Hepatocyte (in vitro differentiated cells): ENCODE measurements at regions not wholly inside any gene's neighbourhood (a gene's known extent, or its start where the extent isn't known, plus 50 kb on each side); places are given as distances from the start of the nearest gene placed in this dataset.
"Not testable (repeated sequence)": the region's sequence is repeated elsewhere in the genome, so short reads cannot be mapped to it uniquely, and the experiment has no call there.

Source experiments
- DNase-seq: peaks from one replicate; pipeline ENCODE4 v3.0.0-alpha.2; 2016; ENCODE audit warnings: low spot score
- H2AFZ ChIP-seq: fragments of 200-600 bp; sonication (generic); 2 replicates; pipeline ENCODE4 v1.6.0; 2016; ENCODE audit warnings: antibody characterized with exemption, mild to moderate bottlenecking
- H3K27ac ChIP-seq: fragments of 200-600 bp; sonication (generic); 2 replicates; pipeline ENCODE4 v1.5.1; 2016; ENCODE audit warnings: mild to moderate bottlenecking
- H3K27me3 ChIP-seq: fragments of 200-600 bp; sonication (generic); 2 replicates; pipeline ENCODE4 v1.6.1; 2016
- H3K36me3 ChIP-seq: fragments of 200-600 bp; sonication (generic); replicated peaks from 2 replicates; pipeline ENCODE4 v1.5.1; 2016; ENCODE audit warnings: low read depth; ENCODE audit not compliant: insufficient read depth
- H3K4me1 ChIP-seq: fragments of 200-600 bp; sonication (generic); 2 replicates; pipeline ENCODE4 v1.5.1; 2016; ENCODE audit warnings: mild to moderate bottlenecking, moderate library complexity; ENCODE audit not compliant: insufficient read depth
- H3K4me2 ChIP-seq: fragments of 200-600 bp; sonication (generic); 2 replicates; pipeline ENCODE4 v1.6.0; 2016
- H3K4me3 ChIP-seq: fragments of 200-600 bp; sonication (generic); 2 replicates; pipeline ENCODE4 v1.5.1; 2016; ENCODE audit warnings: mild to moderate bottlenecking
- H3K79me2 ChIP-seq: fragments of 200-600 bp; sonication (generic); 2 replicates; pipeline ENCODE4 v1.6.0; 2017; ENCODE audit warnings: mild to moderate bottlenecking
- H3K9me2 ChIP-seq: fragments of 200-600 bp; sonication (generic); replicated peaks from 2 replicates; pipeline ENCODE4 v1.6.0; 2017; ENCODE audit warnings: mild to moderate bottlenecking; ENCODE audit not compliant: insufficient read depth
- H3K9me3 ChIP-seq: fragments of 200-600 bp; sonication (generic); 2 replicates; pipeline ENCODE4 v1.5.1; 2016; ENCODE audit warnings: low read depth, mild to moderate bottlenecking
- H4K20me1 ChIP-seq: fragments of 200-600 bp; sonication (generic); 2 replicates; pipeline ENCODE4 v1.6.0; 2016; ENCODE audit warnings: mild to moderate bottlenecking; ENCODE audit not compliant: insufficient read depth, poor library complexity, severe bottlenecking
- CTCF ChIP-seq: fragments of 200-600 bp; sonication (generic); IDR thresholded peaks from 2 replicates; pipeline ENCODE4 v1.5.1; 2016; ENCODE audit warnings: antibody characterized with exemption, mild to moderate bottlenecking; ENCODE audit not compliant: poor library complexity
- EZH2 ChIP-seq: fragments of 200-600 bp; sonication (generic); IDR thresholded peaks from 2 replicates; pipeline ENCODE4 v1.6.1; 2016; ENCODE audit warnings: antibody characterized with exemption, mild to moderate bottlenecking, borderline replicate concordance
- EZH2phosphoT487 ChIP-seq: fragments of 200-600 bp; sonication (generic); IDR thresholded peaks from one replicate; pipeline ENCODE4 v1.6.1; 2018; ENCODE audit warnings: antibody characterized with exemption, mild to moderate bottlenecking, low read depth, moderate library complexity; ENCODE audit not compliant: unreplicated experiment, severe bottlenecking
- WGBS: methylation state at CpG from one replicate; pipeline ENCODE4 v1.1.6; 2016; ENCODE audit warnings: low lambda C conversion rate; ENCODE audit errors: missing lambda C conversion rate; 5-methylcytosine and 5-hydroxymethylcytosine counted together

GRCh38 chr1:29924017-29924431 lies 687.7 kb downstream of the PTPRU start:
- Histone ChIP-seq H3K4me1 (no peaks in the 10 kb centered on the region), H3K4me3 (no peak overlapping the region), H3K4me2 (no peak overlapping the region), H4K20me1 (no peaks in the 10 kb centered on the region), H3K9me2 (no peaks in the 10 kb centered on the region), H3K36me3 (no peaks in the 10 kb centered on the region), H3K27me3 (no peaks in the 10 kb centered on the region), H3K79me2 (no peaks in the 10 kb centered on the region), H2AFZ (no peak overlapping the region), H3K27ac (no peak overlapping the region), H3K9me3 (no peaks in the 10 kb centered on the region)
- whole genome bisulfite sequencing, result 46% methylated on average over 2 of the region's 2 CpGs
- TF ChIP-seq EZH2, result no peak
- TF ChIP-seq CTCF, result no peak
- no peak for TF ChIP-seq EZH2phosphoT487
- DNase-seq, result no peak

DNA sequence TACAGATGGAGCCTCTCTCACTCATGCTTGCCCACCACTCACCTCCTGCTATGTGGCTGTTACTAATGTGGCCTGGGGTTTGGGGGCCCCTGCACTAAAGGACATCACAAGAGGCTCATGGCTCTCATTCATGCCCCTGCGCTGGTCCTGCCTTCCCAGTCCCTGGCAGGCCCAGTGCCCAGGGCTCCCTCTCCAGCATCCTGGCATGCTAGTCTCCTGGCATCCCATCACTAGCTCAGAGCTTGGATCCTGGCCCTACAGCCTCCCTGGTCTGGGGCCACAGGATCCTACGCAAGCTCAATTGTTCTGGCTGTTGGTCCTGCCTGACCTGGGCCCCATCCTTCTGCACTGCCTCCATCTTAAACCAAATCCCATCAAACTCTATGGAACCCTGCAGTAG lies 685.4 kb downstream of the PTPRU start:
- 94% methylated on average over 2 of the region's 2 CpGs for WGBS
- TF ChIP-seq EZH2phosphoT487, result no peak
- no peak for TF ChIP-seq CTCF
- no peak for TF ChIP-seq EZH2
- H3K4me1 ChIP-seq, result no peaks in the 10 kb centered on the region
- H3K27me3 ChIP-seq, result no peaks in the 10 kb centered on the region
- no peaks in the 10 kb centered on the region for H3K79me2 ChIP-seq
- no peak for DNase-seq
- no peaks in the 10 kb centered on the region for H3K36me3 ChIP-seq
- no peaks in the 10 kb centered on the region for H3K9me2 ChIP-seq
- no peak overlapping the region for H3K4me3 ChIP-seq
- H2AFZ ChIP-seq, result no peak overlapping the region
- no peaks in the 10 kb centered on the region for H4K20me1 ChIP-seq
- no peak overlapping the region for H3K4me2 ChIP-seq
- H3K9me3 ChIP-seq, result no peaks in the 10 kb centered on the region
- no peak overlapping the region for H3K27ac ChIP-seq

DNA sequence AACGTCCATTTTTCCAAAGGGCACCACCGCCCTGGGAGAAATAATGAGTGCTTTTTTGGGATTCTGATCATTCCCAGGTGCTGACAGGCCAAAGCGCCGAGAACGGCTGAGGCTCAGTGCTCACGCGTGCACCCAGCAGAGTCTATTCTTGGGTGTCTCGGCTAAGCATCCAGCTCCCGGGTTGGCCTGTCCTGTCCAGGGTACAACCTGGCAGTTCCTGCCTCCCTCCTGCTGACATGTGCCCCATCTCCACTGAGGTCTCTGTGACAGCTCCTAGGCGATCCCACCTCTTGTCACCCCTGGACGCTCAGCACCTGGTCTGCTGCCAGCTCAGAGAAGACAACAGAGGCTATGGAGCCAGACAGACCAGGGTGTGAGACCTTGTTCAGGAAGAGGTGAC lies 684.5 kb downstream of the PTPRU start:
- H3K79me2 ChIP-seq, result no peaks in the 10 kb centered on the region
- H3K9me3 ChIP-seq, result no peaks in the 10 kb centered on the region
- H3K27me3 ChIP-seq, result no peaks in the 10 kb centered on the region
- no peak overlapping the region for H2AFZ ChIP-seq
- no peaks in the 10 kb centered on the region for H4K20me1 ChIP-seq
- no peak overlapping the region for H3K27ac ChIP-seq
- no peak overlapping the region for H3K4me2 ChIP-seq
- H3K4me3 ChIP-seq, result no peak overlapping the region
- TF ChIP-seq EZH2phosphoT487 (no peak), EZH2 (no peak), CTCF (no peak)
- H3K9me2 ChIP-seq, result no peaks in the 10 kb centered on the region
- 85% methylated on average over 11 of the region's 11 CpGs for WGBS
- no peak for DNase-seq
- H3K4me1 ChIP-seq, result no peaks in the 10 kb centered on the region
- no peaks in the 10 kb centered on the region for H3K36me3 ChIP-seq

- WGBS, result 77% methylated on average over 9 of the region's 9 CpGs
- no peaks in the 10 kb centered on the region for H3K9me3 ChIP-seq
- H4K20me1 ChIP-seq, result no peaks in the 10 kb centered on the region
- DNase-seq, result no peak
- no peaks in the 10 kb centered on the region for H3K79me2 ChIP-seq
- no peaks in the 10 kb centered on the region for H3K4me1 ChIP-seq
- no peaks in the 10 kb centered on the region for H3K27me3 ChIP-seq
- H3K4me2 ChIP-seq, result no peak overlapping the region
- no peak for TF ChIP-seq EZH2
- TF ChIP-seq EZH2phosphoT487, result no peak
- TF ChIP-seq CTCF, result no peak
- no peaks in the 10 kb centered on the region for H3K9me2 ChIP-seq
- no peak overlapping the region for H2AFZ ChIP-seq
- H3K27ac ChIP-seq, result no peak overlapping the region
- H3K4me3 ChIP-seq, result no peak overlapping the region
- no peaks in the 10 kb centered on the region for H3K36me3 ChIP-seq
These were observed 684.0 kb downstream of the PTPRU start for GRCh38 chr1:29920316-29920715.

DNA sequence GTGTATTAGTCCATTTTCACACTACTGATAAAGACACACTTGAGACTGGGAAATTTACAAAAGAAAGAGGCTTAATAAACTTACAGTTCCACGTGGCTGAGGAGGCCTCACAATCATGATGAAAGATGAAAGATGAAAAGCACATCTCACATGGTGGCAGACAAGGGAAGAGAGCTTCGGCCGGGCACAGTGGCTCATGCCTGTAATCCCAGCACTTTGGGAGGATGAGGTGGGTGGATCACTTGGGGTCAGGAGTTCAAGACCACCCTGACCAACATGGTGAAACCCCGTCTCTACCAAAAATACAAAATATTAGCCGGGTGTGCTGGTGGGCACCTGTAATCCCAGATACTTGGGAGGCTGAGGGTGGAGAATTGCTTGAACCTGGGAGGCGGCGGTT lies 682.7 kb downstream of the PTPRU start:
- H3K4me3 ChIP-seq, H3K4me1 ChIP-seq, H2AFZ ChIP-seq, H3K4me2 ChIP-seq, H4K20me1 ChIP-seq, H3K9me2 ChIP-seq, H3K79me2 ChIP-seq, DNase-seq, H3K36me3 ChIP-seq, H3K27ac ChIP-seq, H3K9me3 ChIP-seq, H3K27me3 ChIP-seq: not testable (repeated sequence)
- 90% methylated on average over 7 of the region's 7 CpGs for WGBS
